ENCODE measurements at regions not wholly inside any gene's neighbourhood (a gene's known extent, or its start where the extent isn't known, plus 50 kb on each side); places are given as distances from the start of the nearest gene placed in this dataset.
"Not testable (repeated sequence)": the region's sequence is repeated elsewhere in the genome, so short reads cannot be mapped to it uniquely, and the experiment has no call there.

DNA sequence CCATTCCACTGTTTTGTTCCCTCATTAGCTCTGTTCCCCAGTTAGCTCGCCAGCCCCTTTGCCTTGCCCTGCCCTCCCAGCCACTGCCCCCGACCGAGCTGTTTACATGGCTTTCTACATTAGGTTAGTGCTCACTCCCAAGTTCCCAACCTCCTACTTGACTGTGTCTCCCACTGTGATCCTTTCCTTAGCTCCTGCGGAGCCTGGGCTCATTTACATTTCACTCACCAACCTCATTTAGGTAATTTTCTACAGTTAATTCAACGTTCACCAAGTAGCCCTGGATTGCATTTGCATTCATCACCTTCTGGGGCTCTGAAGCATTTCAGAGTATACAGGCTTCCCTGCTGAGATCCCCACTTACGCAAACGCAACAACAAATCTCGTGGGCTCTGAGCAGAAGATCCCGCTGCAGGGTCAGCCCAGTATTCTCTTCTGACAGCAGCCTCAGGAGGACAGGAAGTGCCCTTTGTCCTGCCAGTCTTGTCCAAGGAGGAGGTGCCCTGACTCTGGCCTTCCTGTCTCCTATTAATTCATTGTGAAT is 325.8 kb upstream of the CCL2 start:
- no peaks in the 10 kb centered on the region for H3K9me3 Mint-ChIP-seq
- intact Hi-C loops (cut with micrococcal nuclease) = loop anchor here (10.0 kb wide), 1 partner anchor 216 kb away; no protein-coding TSS in a partner anchor
- H3K27me3 Mint-ChIP-seq = no peaks in the 10 kb centered on the region
- no peaks in the 10 kb centered on the region for H3K4me1 Mint-ChIP-seq
- no peak overlapping the region for H3K27ac Mint-ChIP-seq
- no peak for DNase-seq
- no peak overlapping the region for H3K4me3 Mint-ChIP-seq
- no peaks in the 10 kb centered on the region for H3K36me3 Mint-ChIP-seq (ENCODE audit: low read depth)

DNA sequence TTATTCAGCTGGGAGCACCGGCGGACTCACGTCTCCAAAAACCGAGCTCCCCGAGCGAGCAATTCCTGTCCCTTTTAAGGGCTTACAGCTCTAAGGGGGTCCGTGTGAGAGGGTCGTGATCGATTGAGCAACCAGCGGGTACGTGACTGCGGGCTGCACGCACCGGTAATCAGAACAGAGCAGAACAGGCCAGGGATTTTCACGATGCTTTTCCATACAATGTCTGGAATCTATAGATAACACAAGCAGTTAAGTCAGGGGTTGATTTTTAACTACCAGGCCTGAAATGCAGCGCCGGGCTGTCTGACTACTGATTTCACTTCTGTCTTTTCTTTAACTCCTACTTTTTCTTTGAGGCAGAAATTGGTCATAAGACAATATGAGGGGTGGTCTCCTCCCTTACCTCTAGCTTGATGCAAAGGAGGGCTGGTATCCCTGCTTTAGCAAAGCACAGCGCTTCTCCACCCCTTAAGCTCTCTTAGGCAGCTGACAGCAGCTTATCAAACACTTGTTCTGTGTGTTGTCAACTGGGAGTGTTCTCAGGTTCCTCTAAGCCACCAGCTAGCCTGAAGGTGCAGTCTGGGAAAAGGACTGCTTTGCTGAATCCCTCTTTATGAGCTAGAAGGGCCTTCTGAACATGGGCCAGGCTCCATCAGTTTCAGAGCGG is 323.8 kb upstream of the CCL2 start:
- not testable (repeated sequence) for H3K36me3 Mint-ChIP-seq (ENCODE audit: low read depth); H3K4me3 Mint-ChIP-seq

DNA sequence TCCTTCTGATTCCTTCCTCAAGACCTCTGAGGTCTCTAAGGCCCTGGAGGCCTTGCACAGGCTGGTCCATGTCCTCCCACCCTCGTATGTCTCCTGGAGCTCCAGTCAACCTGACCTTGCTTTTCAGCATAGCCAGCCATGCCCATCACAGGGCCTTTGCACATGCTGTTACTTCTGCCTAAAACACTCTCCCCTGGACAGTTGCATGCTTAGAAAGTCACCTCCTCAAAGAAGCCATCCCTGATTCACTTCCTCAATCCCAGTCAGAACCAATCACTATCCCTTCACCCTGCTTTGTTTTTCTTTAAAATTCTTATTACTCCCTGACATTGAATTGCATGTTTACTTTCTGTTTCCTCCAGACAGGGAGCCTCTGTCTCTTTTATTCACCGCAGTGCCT is 322.1 kb upstream of the CCL2 start:
- no peak overlapping the region for H3K4me3 Mint-ChIP-seq
- intact Hi-C loops (cut with micrococcal nuclease) = no loop called here

More for the DNA sequence above, 323.8 kb upstream of the CCL2 start:
- intact Hi-C loops (cut with micrococcal nuclease); H3K27me3 Mint-ChIP-seq; H3K27ac Mint-ChIP-seq; H3K4me1 Mint-ChIP-seq; DNase-seq; H3K9me3 Mint-ChIP-seq: not testable (repeated sequence)

DNA sequence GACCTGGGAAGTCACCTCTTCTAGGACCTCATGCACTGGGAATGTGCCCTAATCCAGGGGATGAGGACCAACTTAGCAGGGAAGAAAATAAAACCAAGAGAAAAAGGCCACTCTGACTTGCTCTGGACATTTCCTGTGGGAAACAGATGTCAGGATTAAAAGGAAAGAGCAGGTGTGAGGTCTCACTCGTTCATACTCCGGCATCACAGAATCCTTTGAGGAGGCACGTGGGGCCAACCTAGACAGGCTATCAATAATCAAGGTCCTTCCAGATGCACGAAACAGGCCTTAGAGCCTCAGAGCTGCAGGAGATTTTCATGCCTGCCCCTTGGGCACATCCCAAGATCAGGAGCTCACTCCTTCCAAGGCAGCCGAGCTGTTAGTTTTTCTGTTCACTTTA is 321.5 kb upstream of the CCL2 start:
- Mint-ChIP-seq H3K4me1 (no peaks in the 10 kb centered on the region), H3K27ac (no peak overlapping the region), H3K9me3 (no peaks in the 10 kb centered on the region), H3K27me3 (no peaks in the 10 kb centered on the region), H3K4me3 (no peak overlapping the region), H3K36me3 (ENCODE audit: low read depth) (no peaks in the 10 kb centered on the region)
- DNase-seq = no peak
- intact Hi-C loops (cut with micrococcal nuclease) = no loop called here

More for the DNA sequence above, 322.1 kb upstream of the CCL2 start:
- Mint-ChIP-seq H3K36me3 (ENCODE audit: low read depth) (no peaks in the 10 kb centered on the region), H3K27me3 (no peaks in the 10 kb centered on the region), H3K27ac (no peak overlapping the region), H3K9me3 (no peaks in the 10 kb centered on the region), H3K4me1 (no peaks in the 10 kb centered on the region)
- no peak for DNase-seq

DNA sequence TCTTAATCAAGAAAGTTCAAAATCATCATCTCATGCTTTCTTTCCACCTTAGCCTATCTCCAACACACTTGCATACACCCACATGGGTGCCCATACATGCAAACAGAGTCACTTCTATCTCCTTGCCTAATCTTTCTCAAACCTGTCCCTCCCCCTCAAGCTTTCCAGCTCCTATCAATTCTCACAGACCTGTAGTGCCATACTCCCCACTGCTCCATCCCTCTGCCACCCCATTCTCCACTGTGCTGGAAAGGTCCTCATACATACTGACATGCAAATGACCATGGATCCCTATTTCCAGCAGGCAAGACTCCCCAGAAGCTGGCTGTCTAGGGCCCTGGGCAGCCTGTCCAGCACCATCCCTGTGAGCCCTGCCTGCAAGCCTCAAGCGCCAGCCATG is 320.4 kb upstream of the CCL2 start:
- no peak overlapping the region for H3K4me3 Mint-ChIP-seq
- H3K36me3 Mint-ChIP-seq (ENCODE audit: low read depth) = no peaks in the 10 kb centered on the region
- no peak for DNase-seq
- H3K27me3 Mint-ChIP-seq = no peaks in the 10 kb centered on the region
- H3K9me3 Mint-ChIP-seq = no peaks in the 10 kb centered on the region
- H3K27ac Mint-ChIP-seq = no peak overlapping the region
- intact Hi-C loops (cut with micrococcal nuclease) = no loop called here
- no peaks in the 10 kb centered on the region for H3K4me1 Mint-ChIP-seq

DNA sequence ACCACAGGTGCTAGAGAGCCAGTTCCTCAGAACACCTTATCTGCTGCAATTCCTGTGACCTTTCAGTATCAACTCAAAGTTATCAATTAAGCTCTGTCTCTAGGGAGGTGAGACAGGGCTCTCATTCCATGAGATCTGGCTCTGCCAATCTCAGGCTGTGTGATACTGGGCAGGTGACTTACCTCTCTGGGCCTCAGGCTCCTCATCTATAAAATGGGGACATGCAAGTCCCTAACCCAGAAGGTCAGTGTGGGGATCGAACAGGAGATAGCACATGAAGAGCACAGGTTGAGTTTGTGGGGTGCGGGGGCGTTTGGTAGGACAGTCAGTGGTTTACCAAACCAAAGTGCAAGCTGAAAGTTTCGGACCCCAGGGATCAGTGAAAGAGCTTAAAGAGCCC is 319.3 kb upstream of the CCL2 start:
- no peaks in the 10 kb centered on the region for H3K27me3 Mint-ChIP-seq
- intact Hi-C loops (cut with micrococcal nuclease) = no loop called here
- no peak overlapping the region for H3K4me3 Mint-ChIP-seq
- no peaks in the 10 kb centered on the region for H3K9me3 Mint-ChIP-seq
- H3K36me3 Mint-ChIP-seq (ENCODE audit: low read depth) = no peaks in the 10 kb centered on the region
- no peak for DNase-seq
- H3K27ac Mint-ChIP-seq = no peak overlapping the region
- no peaks in the 10 kb centered on the region for H3K4me1 Mint-ChIP-seq

DNA sequence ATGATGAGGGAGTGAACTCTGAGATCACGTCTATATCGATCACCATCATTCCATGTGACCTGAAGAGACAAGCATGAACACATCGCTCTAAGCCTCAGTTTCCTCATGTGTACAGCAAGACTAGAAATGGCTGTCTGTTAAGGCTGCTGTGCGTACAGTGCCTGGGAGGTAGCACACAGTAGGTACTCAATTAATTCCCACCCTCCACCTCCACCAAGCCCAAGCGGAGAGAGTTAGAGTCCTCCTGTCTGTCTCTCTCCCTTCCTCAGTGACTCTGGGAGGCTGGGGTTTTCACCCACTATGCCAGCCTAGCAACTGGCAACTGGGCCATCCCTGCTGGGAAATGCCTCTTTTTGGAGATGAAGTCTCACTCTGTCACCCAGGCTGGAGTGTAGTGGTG is 318.3 kb upstream of the CCL2 start:
- intact Hi-C loops (cut with micrococcal nuclease) = no loop called here
- H3K4me3 Mint-ChIP-seq = no peak overlapping the region
- no peaks in the 10 kb centered on the region for H3K27me3 Mint-ChIP-seq
- no peak for DNase-seq
- no peaks in the 10 kb centered on the region for H3K9me3 Mint-ChIP-seq
- no peaks in the 10 kb centered on the region for H3K36me3 Mint-ChIP-seq (ENCODE audit: low read depth)
- H3K4me1 Mint-ChIP-seq = no peaks in the 10 kb centered on the region
- no peak overlapping the region for H3K27ac Mint-ChIP-seq

DNA sequence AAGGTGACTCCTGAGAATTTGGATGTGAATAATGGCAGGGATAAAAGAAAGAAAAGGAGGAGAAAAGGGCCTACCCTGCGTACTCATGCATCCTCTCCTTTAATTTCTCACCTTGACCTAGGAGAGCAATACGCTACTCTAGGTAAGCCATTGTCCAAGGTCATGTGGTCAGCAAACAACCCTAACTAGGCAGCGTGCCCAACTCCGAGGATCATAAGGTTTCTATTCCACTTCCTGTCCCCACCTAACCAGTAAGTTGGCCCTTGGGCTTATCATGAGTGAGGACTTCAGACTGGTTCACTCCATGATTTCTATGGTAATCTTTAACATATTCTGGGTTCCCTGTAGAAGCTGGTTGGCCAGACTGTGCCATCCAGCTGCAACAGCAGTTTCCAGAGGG is 315.1 kb upstream of the CCL2 start:
- H3K36me3 Mint-ChIP-seq (ENCODE audit: low read depth) = no peaks in the 10 kb centered on the region
- no peak for DNase-seq
- H3K4me3 Mint-ChIP-seq = no peak overlapping the region
- no peak overlapping the region for H3K27ac Mint-ChIP-seq
- no peaks in the 10 kb centered on the region for H3K4me1 Mint-ChIP-seq
- intact Hi-C loops (cut with micrococcal nuclease) = no loop called here
- H3K9me3 Mint-ChIP-seq = no peaks in the 10 kb centered on the region
- H3K27me3 Mint-ChIP-seq = no peaks in the 10 kb centered on the region

DNA sequence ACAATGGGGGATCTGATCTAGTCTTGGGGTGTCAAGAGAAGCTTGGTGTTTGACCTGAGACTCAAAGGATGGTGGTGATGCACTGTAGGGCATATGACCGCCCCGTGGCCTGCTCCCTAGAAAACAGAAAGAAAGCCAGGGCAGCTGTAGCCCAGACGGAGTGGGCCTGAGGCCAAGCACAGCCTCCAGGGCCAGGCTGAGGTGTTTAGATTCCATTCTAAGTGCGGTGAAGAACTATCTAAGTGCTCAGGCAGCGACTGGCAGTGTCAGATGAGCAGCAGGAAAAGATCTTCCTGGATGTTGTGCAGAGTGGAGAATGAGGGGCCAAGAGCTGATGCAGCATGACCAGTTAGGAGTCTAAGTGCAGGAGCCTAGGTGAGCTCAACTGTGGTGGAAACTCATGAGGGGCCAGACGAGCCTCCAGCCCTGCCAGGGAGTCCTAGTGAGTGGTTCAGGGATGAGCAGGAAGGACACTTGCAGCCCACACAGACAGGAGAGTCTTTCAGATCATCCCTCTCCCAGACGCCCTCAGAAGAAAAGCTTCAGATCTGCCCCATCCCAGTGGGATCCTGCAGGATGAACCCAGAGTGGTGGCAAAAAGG is 314.2 kb upstream of the CCL2 start:
- H3K27me3 Mint-ChIP-seq = peaks cover 4% of the 10 kb centered on the region
- H3K9me3 Mint-ChIP-seq = no peaks in the 10 kb centered on the region
- no peak overlapping the region for H3K4me3 Mint-ChIP-seq
- H3K4me1 Mint-ChIP-seq = no peaks in the 10 kb centered on the region
- H3K36me3 Mint-ChIP-seq (ENCODE audit: low read depth) = no peaks in the 10 kb centered on the region
- no peak overlapping the region for H3K27ac Mint-ChIP-seq
- intact Hi-C loops (cut with micrococcal nuclease) = no loop called here
- no peak for DNase-seq

DNA sequence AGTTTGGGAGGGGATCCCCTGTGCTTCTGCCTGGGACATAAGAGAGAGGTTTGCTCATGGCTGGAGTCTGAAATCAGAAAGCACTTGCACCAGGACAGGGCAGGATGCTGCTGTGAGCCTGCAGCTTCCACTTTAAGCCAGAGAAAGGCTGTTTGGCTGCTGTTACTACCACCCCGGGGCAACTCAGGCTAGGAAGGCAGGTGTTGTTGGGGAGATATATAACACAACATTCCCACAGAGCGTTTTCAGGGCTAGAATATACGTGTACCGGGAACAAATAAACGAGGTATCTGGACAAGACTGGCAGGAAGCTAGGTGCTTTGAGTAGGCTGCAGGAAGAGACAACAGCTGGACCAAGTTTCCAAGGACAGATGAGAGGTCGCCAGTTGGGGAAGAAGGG is 313.3 kb upstream of the CCL2 start:
- H3K27me3 Mint-ChIP-seq = peaks cover 7% of the 10 kb centered on the region
- no peak overlapping the region for H3K4me3 Mint-ChIP-seq
- no peak for DNase-seq
- no peaks in the 10 kb centered on the region for H3K4me1 Mint-ChIP-seq
- H3K9me3 Mint-ChIP-seq = no peaks in the 10 kb centered on the region
- no peaks in the 10 kb centered on the region for H3K36me3 Mint-ChIP-seq (ENCODE audit: low read depth)
- intact Hi-C loops (cut with micrococcal nuclease) = no loop called here
- no peak overlapping the region for H3K27ac Mint-ChIP-seq

DNA sequence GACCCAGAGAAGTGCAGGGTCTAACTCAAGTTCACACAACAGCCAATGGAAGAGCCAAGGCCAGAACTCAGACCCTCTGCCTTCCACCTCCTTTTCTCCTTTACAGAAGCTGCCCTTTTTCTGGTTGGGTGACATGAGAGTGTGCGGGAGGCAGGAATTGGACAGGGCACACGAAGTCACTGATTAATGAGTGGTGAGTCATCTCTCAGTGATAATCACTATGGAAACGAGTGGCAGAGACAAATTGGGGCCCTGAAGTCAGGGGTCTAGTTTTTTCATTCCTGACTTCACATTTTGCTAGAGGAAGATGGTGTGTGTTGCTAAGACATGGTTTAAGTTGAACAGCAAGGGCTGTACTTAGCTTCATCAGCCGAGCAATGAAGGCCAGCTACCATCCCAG is 312.7 kb upstream of the CCL2 start:
- DNase-seq = no peak
- no peaks in the 10 kb centered on the region for H3K4me1 Mint-ChIP-seq
- no peak overlapping the region for H3K27ac Mint-ChIP-seq
- peaks cover 7% of the 10 kb centered on the region for H3K27me3 Mint-ChIP-seq
- H3K9me3 Mint-ChIP-seq = no peaks in the 10 kb centered on the region
- intact Hi-C loops (cut with micrococcal nuclease) = no loop called here
- no peak overlapping the region for H3K4me3 Mint-ChIP-seq
- H3K36me3 Mint-ChIP-seq (ENCODE audit: low read depth) = no peaks in the 10 kb centered on the region

DNA sequence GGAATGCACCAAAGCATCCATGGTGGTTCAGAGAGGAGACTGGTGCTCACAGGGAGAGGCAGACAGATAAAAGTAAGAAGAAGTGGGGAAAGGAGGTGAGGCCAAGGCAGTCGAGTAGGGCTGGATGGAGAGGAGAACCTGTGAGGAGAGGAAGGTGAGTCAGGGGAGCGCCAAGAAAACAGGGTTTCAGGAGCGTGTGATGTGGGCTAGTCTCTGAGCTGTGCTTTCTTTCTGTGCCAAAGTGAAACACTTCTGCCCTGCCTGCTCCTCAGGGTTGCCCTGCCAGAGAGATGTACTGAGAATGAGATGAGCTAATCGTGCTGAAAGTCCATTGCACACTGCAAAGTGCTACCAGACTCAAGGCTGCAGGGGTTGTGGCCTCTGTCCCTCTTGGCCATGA is 310.7 kb upstream of the CCL2 start:
- DNase-seq = no peak
- H3K27ac Mint-ChIP-seq = no peak overlapping the region
- no peaks in the 10 kb centered on the region for H3K9me3 Mint-ChIP-seq
- H3K36me3 Mint-ChIP-seq (ENCODE audit: low read depth) = no peaks in the 10 kb centered on the region
- intact Hi-C loops (cut with micrococcal nuclease) = no loop called here
- no peak overlapping the region for H3K4me3 Mint-ChIP-seq
- H3K4me1 Mint-ChIP-seq = no peaks in the 10 kb centered on the region
- H3K27me3 Mint-ChIP-seq = peaks cover 9% of the 10 kb centered on the region

DNA sequence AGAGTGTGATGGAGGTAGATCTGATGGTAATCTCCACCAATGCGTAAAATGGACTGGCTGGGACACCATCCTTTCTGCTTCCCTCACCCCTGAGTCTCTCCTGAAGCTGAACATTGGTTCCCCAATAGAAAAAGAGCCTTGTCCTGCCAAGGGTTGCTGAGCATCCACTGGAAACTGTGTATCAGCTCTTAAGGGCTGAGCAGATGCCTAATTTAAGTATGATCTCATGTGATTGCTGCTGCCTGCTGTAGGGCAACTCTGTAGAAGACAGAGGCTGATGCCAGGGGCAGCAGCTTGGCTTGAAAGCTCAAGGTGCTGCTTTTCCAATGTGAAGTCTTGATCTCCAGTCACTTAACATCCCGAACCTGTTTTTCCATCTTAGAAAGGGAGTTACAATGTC is 310.3 kb upstream of the CCL2 start:
- no peak overlapping the region for H3K27ac Mint-ChIP-seq
- no peak overlapping the region for H3K4me3 Mint-ChIP-seq
- H3K27me3 Mint-ChIP-seq = peaks cover 9% of the 10 kb centered on the region
- intact Hi-C loops (cut with micrococcal nuclease) = no loop called here
- H3K9me3 Mint-ChIP-seq = no peaks in the 10 kb centered on the region
- H3K36me3 Mint-ChIP-seq (ENCODE audit: low read depth) = no peaks in the 10 kb centered on the region
- DNase-seq = no peak
- no peaks in the 10 kb centered on the region for H3K4me1 Mint-ChIP-seq

DNA sequence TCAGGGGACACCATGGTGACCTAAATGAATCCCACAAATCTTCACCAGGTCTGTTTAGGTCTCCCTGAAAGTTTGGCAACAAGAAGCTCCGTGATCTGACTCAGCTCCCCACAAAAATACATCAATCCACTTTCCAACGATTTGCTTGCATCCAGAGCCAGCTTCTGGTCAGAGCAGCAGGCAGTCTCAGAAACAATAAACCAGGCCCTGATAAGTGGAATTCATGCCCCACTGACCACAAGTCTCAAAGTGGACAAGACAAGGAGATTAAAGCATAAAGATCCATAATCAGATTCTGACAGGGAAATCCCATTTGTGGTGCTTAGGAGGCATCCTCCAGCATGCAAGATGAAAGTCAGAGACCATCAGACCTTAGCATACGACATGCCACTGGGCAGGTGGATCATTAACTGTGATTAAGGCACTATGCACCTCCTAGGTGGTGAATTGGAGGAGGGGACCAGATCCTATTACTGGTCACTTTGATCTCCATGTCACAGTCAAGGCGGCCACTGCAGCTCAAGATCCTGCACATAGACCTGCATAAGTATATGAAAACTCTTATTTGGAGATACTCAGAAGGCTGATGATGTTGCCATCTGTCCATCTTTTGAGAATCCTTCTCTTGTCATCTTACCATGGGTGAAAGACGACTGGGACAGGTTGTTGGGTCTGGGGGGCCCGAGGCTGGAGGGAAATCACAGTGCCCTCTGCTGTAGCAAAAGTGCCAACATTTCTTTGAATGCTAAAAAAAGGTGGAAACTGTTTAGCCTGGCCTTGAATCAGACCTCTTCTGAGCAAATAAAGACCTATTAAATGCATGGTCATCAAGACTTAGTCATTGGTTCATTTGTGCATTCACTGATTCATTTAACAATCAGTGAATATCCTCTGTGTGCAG is 309.2 kb upstream of the CCL2 start:
- H3K9me3 Mint-ChIP-seq = no peaks in the 10 kb centered on the region
- no peaks in the 10 kb centered on the region for H3K4me1 Mint-ChIP-seq
- intact Hi-C loops (cut with micrococcal nuclease) = no loop called here
- no peaks in the 10 kb centered on the region for H3K36me3 Mint-ChIP-seq (ENCODE audit: low read depth)
- no peak overlapping the region for H3K27ac Mint-ChIP-seq
- H3K27me3 Mint-ChIP-seq = peaks cover 9% of the 10 kb centered on the region
- H3K4me3 Mint-ChIP-seq = no peak overlapping the region
- no peak for DNase-seq

Data from activated CD4-positive, alpha-beta T cell treated with anti-CD3 and anti-CD28 coated beads, Interleukin-2, amount 10 ng/mL, durations not matched to agents 24 days and 14 days (primary cell).